ENCODE measurements at regions not wholly inside any gene's neighbourhood (a gene's known extent, or its start where the extent isn't known, plus 50 kb on each side); places are given as distances from the start of the nearest gene placed in this dataset.

- no peak overlapping the region for H3K27ac ChIP-seq
- H3K9me3 ChIP-seq (replicated peaks), result 0 out of 2 replicates have a peak, but pooled peaks cover 3% of the 10 kb centered on the region
- peaks cover 5% of the 10 kb centered on the region; the same call in 1 of the 2 replicates for H3K4me1 ChIP-seq (replicated peaks)
- DNase-seq (ENCODE audit: low read depth in 1 of 2, low spot score in 2 of 2), result no peak
- no peaks in the 10 kb centered on the region for H3K36me3 ChIP-seq
- no peak overlapping the region for H3K4me3 ChIP-seq
- H3K27me3 ChIP-seq (replicated peaks), result no peaks in the 10 kb centered on the region
These were observed 828.3 kb upstream of the TMEM132C start for GRCh38 chr12:127438512-127439244.

GRCh38 chr12:127445581-127446139 is 821.3 kb upstream of the TMEM132C start:
- Histone ChIP-seq H3K27ac (no peak overlapping the region), H3K27me3 (replicated peaks) (no peaks in the 10 kb centered on the region), H3K36me3 (no peaks in the 10 kb centered on the region), H3K9me3 (replicated peaks) (no peaks in the 10 kb centered on the region), H3K4me3 (no peak overlapping the region), H3K4me1 (replicated peaks) (peaks cover 17% of the 10 kb centered on the region)
- DNase-seq (ENCODE audit: low read depth in 1 of 2, low spot score in 2 of 2), result no peak

GRCh38 chr12:127448906-127449305 is 818.1 kb upstream of the TMEM132C start:
- Histone ChIP-seq H3K36me3 (no peaks in the 10 kb centered on the region), H3K4me3 (no peak overlapping the region), H3K27me3 (replicated peaks) (no peaks in the 10 kb centered on the region), H3K27ac (no peak overlapping the region), H3K9me3 (replicated peaks) (no peaks in the 10 kb centered on the region), H3K4me1 (replicated peaks) (peaks cover 12% of the 10 kb centered on the region)
- no peak for DNase-seq (ENCODE audit: low read depth in 1 of 2, low spot score in 2 of 2)

- H3K9me3 ChIP-seq (replicated peaks), result no peaks in the 10 kb centered on the region
- H3K4me3 ChIP-seq, result no peak overlapping the region
- no peaks in the 10 kb centered on the region for H3K27me3 ChIP-seq (replicated peaks)
- no peaks in the 10 kb centered on the region for H3K36me3 ChIP-seq
- no peak overlapping the region for H3K27ac ChIP-seq
- no peak for DNase-seq (ENCODE audit: low read depth in 1 of 2, low spot score in 2 of 2)
- H3K4me1 ChIP-seq (replicated peaks), result peaks cover 2% of the 10 kb centered on the region
These were observed 816.1 kb upstream of the TMEM132C start for GRCh38 chr12:127450826-127451225.

- H3K36me3 ChIP-seq, result no peaks in the 10 kb centered on the region
- H3K9me3 ChIP-seq (replicated peaks), result no peaks in the 10 kb centered on the region
- no peak overlapping the region for H3K27ac ChIP-seq
- H3K27me3 ChIP-seq (replicated peaks), result no peaks in the 10 kb centered on the region
- no peak overlapping the region for H3K4me3 ChIP-seq
- peaks cover 21% of the 10 kb centered on the region for H3K4me1 ChIP-seq (replicated peaks)
- no peak for DNase-seq (ENCODE audit: low read depth in 1 of 2, low spot score in 2 of 2)
These were observed 811.4 kb upstream of the TMEM132C start for GRCh38 chr12:127455347-127456265.

- Histone ChIP-seq H3K36me3 (no peaks in the 10 kb centered on the region), H3K9me3 (replicated peaks) (no peaks in the 10 kb centered on the region), H3K27me3 (replicated peaks) (no peaks in the 10 kb centered on the region), H3K4me1 (replicated peaks) (peaks cover 21% of the 10 kb centered on the region), H3K4me3 (no peak overlapping the region), H3K27ac (no peak overlapping the region)
- DNase-seq (ENCODE audit: low read depth in 1 of 2, low spot score in 2 of 2), result no peak
These were observed 809.2 kb upstream of the TMEM132C start for GRCh38 chr12:127457726-127458125.

GRCh38 chr12:127459166-127459565 is 807.8 kb upstream of the TMEM132C start:
- peaks cover 21% of the 10 kb centered on the region for H3K4me1 ChIP-seq (replicated peaks)
- no peaks in the 10 kb centered on the region for H3K9me3 ChIP-seq (replicated peaks)
- no peaks in the 10 kb centered on the region for H3K36me3 ChIP-seq
- peak overlapping the region; percentile 73 for H3K27ac ChIP-seq
- DNase-seq (ENCODE audit: low read depth in 1 of 2, low spot score in 2 of 2), result peak in 1 of 2 experiments; percentile 55
- no peak overlapping the region for H3K4me3 ChIP-seq
- no peaks in the 10 kb centered on the region for H3K27me3 ChIP-seq (replicated peaks)

- no peaks in the 10 kb centered on the region for H3K9me3 ChIP-seq (replicated peaks)
- H3K4me3 ChIP-seq, result no peak overlapping the region
- no peaks in the 10 kb centered on the region for H3K27me3 ChIP-seq (replicated peaks)
- H3K27ac ChIP-seq, result peak overlapping the region; percentile 73
- H3K36me3 ChIP-seq, result no peaks in the 10 kb centered on the region
- no peak for DNase-seq (ENCODE audit: low read depth in 1 of 2, low spot score in 2 of 2)
- peaks cover 21% of the 10 kb centered on the region for H3K4me1 ChIP-seq (replicated peaks)
These were observed 807.3 kb upstream of the TMEM132C start for GRCh38 chr12:127459687-127460086.

GRCh38 chr12:127463237-127463636 is 803.7 kb upstream of the TMEM132C start:
- H3K9me3 ChIP-seq (replicated peaks), result no peaks in the 10 kb centered on the region
- no peak overlapping the region for H3K27ac ChIP-seq
- no peak for DNase-seq (ENCODE audit: low read depth in 1 of 2, low spot score in 2 of 2)
- H3K4me3 ChIP-seq, result no peak overlapping the region
- H3K27me3 ChIP-seq (replicated peaks), result no peaks in the 10 kb centered on the region
- H3K36me3 ChIP-seq, result no peaks in the 10 kb centered on the region
- peaks cover 19% of the 10 kb centered on the region for H3K4me1 ChIP-seq (replicated peaks)

- Histone ChIP-seq H3K27me3 (replicated peaks) (no peaks in the 10 kb centered on the region), H3K36me3 (no peaks in the 10 kb centered on the region), H3K4me1 (replicated peaks) (no peaks in the 10 kb centered on the region), H3K4me3 (no peak overlapping the region), H3K9me3 (replicated peaks) (no peaks in the 10 kb centered on the region), H3K27ac (no peak overlapping the region)
- no peak for DNase-seq (ENCODE audit: low read depth in 1 of 2, low spot score in 2 of 2)
These were observed 797.6 kb upstream of the TMEM132C start for GRCh38 chr12:127469331-127469730.

- H3K27ac ChIP-seq, result no peak overlapping the region
- H3K4me3 ChIP-seq, result no peak overlapping the region
- no peak for DNase-seq (ENCODE audit: low read depth in 1 of 2, low spot score in 2 of 2)
- no peaks in the 10 kb centered on the region for H3K9me3 ChIP-seq (replicated peaks)
- no peaks in the 10 kb centered on the region for H3K27me3 ChIP-seq (replicated peaks)
- no peaks in the 10 kb centered on the region for H3K36me3 ChIP-seq
- H3K4me1 ChIP-seq (replicated peaks), result peaks cover 6% of the 10 kb centered on the region
These were observed 793.2 kb upstream of the TMEM132C start for GRCh38 chr12:127473766-127474165.

GRCh38 chr12:127479256-127479655 is 787.7 kb upstream of the TMEM132C start:
- Histone ChIP-seq H3K9me3 (replicated peaks) (no peaks in the 10 kb centered on the region), H3K27me3 (replicated peaks) (no peaks in the 10 kb centered on the region), H3K4me3 (no peak overlapping the region), H3K27ac (peak overlapping the region; percentile 50), H3K4me1 (replicated peaks) (peaks cover 17% of the 10 kb centered on the region), H3K36me3 (no peaks in the 10 kb centered on the region)
- peak in 1 of 2 experiments; percentile 16 for DNase-seq (ENCODE audit: low read depth in 1 of 2, low spot score in 2 of 2)

GRCh38 chr12:127480775-127481314 is 786.1 kb upstream of the TMEM132C start:
- no peaks in the 10 kb centered on the region for H3K27me3 ChIP-seq (replicated peaks)
- H3K9me3 ChIP-seq (replicated peaks), result no peaks in the 10 kb centered on the region
- no peak for DNase-seq (ENCODE audit: low read depth in 1 of 2, low spot score in 2 of 2)
- peaks cover 27% of the 10 kb centered on the region for H3K4me1 ChIP-seq (replicated peaks)
- no peak overlapping the region for H3K27ac ChIP-seq
- H3K36me3 ChIP-seq, result no peaks in the 10 kb centered on the region
- no peak overlapping the region for H3K4me3 ChIP-seq
